DMS114 treated with DMSO at 0.1 percent for 48 hours (cell line): ENCODE measurements at regions not wholly inside any gene's neighbourhood (a gene's known extent, or its start where the extent isn't known, plus 50 kb on each side); places are given as distances from the start of the nearest gene placed in this dataset.
"Not testable (repeated sequence)": the region's sequence is repeated elsewhere in the genome, so short reads cannot be mapped to it uniquely, and the experiment has no call there.

Experiments
- DNase-seq: peaks from one replicate; lab custom pipeline; 2025; ENCODE audit not compliant: unreplicated experiment; lab: John Stamatoyannopoulos, UW

DNA sequence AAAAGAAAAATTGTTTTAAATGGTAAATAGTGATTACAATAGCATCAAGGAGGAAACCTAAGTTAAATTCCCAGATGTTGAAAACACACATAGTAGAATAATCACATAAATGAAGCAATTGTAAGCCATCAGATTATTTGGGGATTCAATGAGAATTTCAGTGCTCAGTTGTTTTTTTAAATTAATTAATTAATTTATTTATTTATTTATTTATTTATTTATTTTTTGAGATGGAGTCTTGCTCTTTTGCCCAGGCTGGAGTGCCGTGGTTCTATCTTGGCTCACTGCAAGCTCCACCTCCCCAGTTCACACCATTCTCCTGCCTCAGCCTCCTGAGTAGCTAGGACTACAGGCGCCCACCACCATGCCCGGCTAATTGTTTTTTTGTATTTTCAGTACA lies 262.8 kb upstream of the SMIM21 start:
- not testable (repeated sequence) for DNase-seq

DNA sequence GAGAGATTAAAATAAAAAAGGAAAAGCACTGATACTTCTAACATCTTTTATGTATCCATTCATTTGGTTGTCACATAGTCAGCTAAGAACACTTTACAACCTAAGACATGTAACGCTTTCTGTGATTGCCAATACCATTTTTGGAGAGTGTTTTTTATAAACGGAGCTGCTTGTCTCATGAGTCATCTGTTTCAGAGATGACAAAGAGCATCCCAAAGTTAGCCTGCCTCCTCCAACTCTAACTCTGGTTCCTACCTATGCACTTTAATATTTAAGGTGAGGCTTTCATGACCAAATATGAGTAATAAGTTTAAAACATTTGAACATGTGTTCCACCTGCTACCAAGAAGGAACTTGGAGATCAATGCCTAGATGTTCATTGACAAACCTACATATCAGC lies 260.1 kb upstream of the SMIM21 start:
- no peak for DNase-seq

DNA sequence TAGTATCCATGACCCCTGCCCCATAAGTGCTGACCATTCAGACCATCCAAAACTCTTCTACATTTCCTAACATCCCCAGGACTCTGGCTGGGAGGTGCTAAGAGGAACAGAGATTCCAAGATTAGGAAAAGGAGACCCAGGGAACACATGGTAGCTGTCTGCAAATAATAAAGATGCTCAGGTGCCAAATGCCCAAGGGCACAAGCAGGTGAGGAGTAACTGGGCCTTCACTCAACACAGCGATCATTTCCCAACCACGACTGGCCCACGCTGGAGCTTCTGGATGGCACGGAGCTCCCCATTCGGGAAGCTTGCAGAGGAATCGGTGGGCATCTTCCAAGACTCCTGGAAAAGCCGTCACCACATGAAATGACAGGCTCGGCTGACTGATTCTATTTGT lies 255.9 kb upstream of the SMIM21 start:
- DNase-seq, result no peak

DNA sequence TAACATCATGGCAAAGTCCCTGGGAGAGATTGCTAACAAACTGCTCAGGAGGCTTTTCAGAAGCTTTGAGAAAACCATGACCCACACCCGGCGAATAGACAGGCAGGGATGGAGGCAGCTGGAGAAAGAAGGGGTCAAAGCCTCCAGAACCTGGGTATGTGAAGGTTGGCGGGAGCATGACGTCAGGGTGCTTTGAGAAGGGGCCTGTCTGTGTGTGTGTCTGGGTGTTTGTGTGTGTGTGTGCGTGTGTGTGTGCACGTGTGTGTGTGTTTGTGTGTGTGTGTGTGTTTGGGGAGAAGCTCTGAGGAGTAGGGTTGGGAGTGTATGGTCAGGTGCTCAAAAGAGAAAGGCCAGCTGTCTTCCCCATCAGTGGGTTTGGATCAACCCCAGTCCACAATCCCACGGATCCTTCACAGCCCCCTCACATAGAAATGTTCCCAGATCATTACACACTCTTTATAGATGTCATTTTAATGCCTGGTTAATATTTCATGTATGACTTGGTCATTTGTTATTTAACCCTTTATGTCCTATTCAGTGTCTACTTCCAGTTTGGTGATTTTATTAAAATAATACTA lies 254.1 kb upstream of the SMIM21 start:
- DNase-seq, result no peak

DNA sequence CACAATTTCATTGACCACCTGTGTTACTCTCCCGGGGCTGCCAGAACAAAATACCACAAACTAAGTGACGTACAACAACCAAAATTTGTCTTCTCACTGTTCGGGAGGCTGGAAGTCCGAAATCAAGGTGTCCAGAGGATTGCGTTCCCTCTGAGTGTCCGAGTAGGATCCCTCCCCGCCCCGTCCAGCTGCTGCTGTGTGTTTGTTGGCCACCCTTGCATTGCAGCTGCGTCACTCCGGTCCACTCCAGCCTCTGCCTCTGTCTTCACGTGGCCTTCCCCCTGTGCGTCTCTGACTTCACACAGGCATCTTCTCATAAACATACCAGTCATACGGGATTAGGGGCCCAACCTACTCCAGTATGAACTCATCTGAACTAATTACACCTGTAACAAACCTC lies 251.8 kb upstream of the SMIM21 start:
- no peak for DNase-seq

DNA sequence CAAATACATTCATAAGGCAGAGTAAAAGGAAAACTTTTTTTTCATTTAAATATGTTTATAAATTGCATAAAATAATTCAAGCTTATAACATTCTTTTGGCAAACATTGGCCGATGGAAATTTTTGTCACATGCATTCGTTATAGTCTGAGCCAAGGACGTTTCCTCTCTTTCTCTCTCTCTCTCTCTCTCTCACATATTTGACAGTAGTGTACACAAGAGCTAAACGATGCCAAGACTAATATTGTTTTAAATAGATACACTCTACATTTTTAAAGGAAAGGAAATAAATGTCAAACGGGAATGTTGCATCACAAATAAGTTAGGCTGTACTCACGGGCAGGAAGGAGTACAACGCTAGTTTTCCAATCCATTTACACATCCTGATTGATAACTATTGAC lies 251.1 kb upstream of the SMIM21 start:
- DNase-seq, result no peak

DNA sequence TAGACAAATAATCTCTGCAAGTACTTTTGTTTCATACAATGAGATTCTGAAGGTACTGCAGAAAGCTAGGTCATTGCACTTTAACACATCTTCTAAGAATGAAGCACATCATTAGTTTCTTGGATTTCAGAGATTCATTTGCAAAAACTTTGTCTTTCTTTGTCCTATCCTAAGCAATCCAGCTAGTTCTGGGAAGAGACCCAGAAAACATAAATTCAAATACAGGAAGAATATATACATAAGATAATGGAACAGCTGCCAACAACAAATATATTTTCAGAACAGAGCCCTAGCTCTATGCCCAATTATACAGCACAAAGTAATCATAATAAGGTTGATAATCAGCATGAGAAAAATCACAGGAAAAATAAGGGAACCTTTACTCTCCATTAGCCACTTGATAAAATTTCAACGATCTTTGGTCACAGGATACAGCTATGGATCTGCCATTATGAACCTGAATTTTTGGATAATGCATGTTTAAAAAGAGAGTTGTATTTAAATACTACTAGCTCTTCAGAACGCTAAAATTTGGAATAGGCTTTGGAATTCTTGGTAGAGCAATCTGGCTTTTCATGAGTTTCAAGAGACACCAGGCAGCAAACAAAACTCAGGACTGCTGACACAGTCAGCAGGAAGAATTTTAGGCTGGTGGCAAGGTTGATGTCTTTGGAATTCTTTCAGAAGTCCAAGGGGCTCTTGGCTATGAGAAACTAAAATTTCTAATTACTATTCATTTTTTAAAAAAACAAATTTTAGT lies 250.4 kb upstream of the SMIM21 start:
- no peak for DNase-seq

DNA sequence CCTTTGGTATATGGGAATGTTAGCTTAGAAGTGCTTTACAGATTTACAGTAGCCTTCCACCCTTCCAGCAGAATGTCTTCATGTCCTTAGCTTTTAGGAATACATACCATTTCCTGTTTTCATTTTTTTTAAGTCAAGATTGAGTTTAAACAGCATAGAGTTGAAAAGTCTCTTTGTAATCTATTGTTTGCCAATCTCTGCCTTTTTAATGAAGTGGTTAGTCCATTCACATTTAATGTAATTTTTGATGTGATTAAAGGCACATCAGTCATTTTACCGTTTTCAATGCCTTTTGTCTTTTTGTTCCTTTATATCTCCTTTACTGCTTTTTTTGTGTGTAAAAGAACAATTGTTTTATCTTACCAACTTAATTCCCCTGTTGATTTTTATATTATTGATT lies 233.4 kb upstream of the SMIM21 start:
- DNase-seq, result no peak

DNA sequence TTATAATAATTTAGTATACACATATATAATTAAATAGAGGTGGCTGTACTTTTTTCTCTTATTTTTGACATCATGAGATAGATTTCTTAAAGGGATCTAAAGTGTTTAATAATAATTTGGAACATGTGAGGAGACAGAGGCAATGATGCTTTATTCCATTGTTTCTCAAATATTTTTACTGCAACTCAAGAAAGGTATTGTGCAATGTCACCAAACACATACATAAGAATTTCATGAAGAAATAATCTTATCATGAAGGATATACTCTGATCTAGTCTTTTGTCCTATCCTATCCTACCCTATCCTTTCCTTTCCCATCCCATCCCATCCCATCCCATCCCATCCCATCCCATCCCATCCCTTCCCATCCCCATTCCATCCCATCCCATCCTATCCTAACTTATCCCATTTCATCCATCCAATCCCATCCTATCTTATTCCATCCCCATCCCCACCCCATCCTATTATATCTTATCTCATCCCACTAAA lies 232.1 kb upstream of the SMIM21 start:
- DNase-seq, result no peak

DNA sequence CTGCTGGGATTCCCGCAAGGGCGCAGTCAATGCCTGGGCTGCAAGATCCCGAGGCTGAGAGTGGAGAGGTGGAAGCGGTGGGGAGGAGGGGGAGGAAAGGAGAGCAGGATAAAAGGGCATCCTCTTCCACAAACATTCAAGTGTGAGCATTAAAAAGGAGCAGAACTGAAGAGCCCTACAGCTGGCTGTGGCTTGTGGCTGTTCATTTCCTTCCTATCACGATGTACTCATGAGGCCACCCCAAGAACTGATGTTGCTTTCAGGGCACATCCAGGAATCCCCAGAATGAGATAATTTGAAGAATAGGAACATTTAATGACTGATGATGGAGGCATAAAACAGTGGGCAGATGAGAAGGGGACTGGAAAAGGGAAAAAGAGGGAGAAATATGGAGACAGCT lies 230.8 kb upstream of the SMIM21 start:
- no peak for DNase-seq

DNA sequence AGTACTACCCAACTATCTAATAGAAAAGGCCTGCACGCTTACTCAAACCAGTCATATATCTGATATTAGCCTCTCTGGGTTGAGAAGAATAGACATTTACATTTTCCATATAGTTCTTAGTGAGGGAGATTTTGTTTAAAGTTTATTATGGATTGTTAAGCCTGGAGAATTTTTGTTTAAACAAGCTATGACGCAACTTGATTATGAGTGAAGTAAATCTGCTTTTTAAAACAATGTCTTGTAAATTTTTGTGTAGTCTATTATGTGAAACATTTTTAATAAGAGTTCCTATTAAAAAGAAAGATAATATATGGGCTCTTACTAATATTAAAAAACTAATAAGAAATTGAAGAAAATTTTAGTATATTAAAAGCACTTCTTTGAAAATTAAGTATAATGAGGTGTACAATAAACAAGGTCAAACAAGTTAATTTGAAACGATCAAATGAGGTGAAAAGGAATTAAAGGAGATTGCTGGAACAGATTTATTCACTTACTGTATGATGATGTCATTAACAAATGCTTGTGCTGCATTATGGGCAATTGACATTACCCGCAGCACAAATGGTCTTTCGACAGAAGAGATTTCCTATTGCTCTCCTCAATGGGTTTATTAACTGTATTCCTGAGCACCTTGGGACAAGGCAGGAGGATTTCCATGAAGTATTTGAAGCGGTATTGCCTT lies 229.2 kb upstream of the SMIM21 start:
- no peak for DNase-seq

DNA sequence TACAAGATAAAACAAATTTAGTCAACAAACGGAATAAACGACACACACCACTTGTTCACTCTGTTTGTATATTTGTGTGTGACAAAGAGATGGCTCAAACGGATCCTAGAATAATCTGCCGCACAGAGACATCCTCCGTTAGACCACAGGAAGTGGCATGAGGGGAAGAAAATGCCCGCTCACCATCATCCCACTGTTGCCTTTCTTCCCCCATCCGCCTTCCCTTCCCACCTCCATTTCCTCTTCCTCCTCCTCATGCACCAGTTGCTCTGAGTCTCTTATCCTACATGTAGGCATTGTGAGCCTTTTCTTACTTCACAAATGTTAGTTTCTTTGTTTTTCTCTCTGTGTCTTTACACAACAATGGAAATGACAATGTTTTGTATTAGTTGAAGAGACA lies 228.5 kb upstream of the SMIM21 start:
- no peak for DNase-seq

DNA sequence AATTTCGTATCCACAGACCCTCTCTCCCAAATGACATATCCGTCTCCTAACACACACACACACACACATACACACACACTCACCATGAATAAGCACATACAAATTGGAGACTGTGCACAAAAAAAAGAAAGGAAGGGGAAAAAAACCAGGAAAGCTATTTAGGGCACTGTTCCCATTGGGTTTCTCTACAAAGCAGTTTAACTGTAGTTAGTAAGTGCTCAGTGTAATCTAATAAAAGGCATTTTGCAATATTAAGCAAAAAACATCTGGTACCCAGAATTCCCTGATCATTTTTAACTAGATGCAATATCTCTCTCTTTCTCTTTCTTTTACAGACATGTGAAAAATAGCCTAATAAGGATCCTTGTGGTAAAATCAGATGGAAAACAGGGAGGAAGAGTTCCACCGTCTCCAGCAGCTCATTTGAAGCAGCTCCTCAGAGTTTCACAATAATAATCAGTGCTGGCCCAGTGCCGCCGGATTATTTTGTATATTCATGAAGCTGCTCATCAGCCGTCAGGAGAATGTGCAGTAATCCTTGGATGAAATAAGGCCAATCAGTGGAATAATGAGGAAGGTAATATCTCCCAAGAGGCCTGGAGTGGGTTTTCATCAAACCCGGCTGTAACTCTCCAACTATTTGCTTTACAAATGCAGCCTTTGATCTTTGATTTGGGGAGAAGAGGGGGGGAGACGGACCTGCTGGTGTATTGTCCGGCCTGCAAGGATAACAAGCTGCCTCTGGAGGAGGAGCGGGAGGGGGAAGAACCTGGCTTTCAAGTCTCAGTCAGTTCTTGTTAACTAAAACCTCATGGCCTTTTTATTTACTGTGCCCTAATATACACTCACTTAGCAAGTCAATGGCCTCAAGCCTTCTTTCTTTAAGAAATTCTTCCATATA lies 227.6 kb upstream of the SMIM21 start:
- no peak for DNase-seq

DNA sequence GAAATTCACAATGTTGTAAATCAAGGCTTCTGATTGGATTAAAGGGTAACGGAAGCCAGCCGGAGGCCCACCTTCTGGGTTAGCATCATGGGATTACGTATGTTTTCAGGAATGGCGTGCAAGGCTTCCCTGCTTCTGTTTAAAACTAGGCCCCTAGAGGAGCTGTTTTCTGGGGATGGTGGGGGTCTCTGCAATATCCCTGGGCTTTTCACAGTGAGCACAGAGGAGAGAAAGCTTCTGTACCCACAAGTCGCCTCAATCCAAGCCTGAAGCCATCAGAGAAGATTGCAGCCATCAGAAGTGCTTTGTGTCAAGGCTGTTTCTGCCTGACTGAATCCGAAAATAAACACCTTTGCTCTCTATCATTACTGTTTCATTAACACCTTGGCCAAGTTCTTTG lies 226.9 kb upstream of the SMIM21 start:
- no peak for DNase-seq

DNA sequence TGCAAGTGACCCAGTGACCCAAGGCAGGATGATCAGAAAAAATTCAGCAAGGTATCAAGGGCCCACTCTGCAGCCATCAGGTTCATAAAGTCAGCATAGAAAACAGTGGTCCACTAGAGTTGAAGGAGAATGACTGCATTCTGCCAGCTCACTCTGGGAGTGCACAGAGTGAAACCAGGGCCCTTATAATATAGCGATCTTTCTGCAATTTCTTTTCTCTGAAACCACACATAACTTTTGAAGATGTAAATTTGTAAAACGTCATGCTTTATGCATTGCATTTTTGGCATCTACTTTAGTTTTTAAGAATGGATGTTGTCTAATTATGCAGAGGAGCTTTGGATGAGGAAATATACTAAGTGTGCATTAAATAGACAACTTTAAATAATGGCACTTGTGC lies 225.0 kb upstream of the SMIM21 start:
- no peak for DNase-seq

DNA sequence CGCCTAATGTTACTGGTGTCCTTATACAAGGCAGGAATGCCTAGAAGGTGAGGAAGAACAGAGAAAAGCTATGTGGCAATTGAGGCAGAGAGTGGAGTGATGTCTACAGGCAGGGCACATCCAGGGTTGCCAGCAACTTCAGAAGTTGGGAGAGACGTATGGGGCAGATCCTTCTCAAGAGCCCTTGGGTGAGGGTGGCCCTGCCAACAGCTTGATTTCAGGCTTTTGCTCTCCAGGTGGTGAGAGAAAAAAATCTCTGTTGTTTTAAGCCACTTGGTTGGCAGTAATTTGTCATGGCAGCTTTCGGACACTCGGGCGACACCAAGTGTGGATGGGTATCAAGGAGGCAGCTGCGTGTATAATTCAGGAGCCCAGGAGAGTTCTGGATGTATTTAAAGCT lies 217.4 kb upstream of the SMIM21 start:
- DNase-seq, result no peak

DNA sequence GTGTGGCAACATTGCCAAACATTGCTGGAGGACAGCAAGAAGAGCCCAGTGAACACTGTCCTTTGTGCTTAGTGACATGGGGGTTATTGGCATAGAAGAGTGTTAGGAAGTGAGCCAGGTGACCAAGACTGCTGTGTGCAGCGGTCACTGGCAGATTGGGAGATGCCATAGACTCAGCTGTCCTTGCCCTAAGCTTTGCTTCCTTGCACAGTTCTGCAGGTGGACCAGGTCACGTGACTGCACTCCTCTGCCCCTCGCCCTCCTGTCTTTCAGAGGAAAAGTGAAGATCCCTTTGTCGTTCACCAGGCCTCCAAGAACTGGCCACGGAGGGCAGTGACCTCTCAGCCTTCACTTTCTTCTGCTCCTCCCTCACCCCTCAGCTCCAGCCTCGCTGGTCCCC lies 215.6 kb upstream of the SMIM21 start:
- DNase-seq, result no peak

DNA sequence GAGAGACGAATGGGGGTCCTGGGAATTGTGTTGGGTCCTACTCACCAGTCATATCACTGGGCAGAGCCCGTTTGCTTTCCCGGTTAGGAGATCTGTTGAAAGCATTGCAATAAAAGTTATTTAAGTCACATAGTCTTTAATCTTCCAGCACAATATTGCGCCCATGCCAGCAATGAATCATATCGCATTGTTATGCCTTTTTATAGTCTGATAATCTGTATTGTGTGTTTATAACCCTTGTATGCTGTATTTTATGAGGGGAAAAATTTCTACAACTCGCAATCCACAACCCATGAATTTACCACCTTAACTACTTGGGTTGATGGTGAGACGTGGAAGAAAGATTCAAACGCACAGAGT lies 211.9 kb upstream of the SMIM21 start:
- no peak for DNase-seq

DNA sequence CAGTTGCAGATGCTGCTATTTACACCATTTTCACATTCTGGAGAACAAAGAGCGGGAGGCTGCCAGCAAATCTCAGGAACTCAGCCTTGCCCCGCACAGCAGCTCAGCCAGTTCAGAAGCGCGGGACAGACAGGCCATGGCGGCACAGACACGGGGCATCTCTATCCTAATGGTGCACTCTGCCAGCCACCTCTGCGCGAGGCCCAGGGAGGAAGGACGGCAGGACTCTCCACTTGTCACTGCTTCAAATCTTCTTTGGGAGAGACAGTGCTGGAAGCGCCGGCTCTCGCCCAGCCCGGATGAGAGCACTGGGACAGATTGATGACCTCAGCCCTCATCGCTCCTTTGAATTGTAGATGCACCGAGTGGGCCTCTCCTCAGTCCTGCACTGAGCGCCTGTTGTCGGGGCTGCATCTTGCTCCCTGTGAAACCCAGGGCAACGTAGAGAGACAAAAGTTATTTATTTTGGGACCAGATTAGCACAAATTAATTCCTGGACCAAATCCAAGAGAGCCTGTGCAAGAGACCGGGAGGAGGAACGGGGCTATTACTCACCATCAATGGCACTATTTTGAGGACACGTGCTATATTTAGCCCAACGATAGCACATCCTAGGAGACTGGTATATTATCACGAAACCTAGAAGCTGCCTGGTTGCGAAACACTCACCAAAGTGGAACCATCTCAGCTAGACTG lies 211.4 kb upstream of the SMIM21 start:
- DNase-seq, result no peak

DNA sequence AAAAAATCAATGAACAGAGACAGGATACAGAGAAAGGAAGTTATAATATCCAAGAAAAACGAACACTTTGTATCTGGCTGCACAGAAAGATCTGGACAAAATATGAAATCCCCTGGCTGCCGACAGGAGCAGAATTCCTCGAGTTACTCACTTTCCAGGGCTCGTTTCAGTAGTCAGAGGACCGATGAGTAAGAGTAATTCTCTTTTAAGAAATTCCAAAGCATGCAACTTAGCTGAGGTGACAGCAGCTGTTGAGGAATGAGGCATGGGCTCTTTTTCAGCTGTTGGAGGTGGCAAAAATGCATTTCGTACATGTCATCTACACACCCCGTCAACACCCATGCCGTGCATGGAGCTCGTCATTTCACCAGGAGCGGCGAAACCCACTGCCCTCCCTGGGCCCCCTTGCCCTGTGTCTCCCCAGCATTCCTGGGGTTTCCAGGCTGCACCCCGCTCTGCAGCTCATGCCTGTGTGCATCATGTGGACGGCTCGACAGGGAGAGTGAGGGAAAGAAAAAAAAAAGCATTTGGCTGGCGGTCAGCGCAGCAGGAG lies 210.8 kb upstream of the SMIM21 start:
- DNase-seq, result no peak

DNA sequence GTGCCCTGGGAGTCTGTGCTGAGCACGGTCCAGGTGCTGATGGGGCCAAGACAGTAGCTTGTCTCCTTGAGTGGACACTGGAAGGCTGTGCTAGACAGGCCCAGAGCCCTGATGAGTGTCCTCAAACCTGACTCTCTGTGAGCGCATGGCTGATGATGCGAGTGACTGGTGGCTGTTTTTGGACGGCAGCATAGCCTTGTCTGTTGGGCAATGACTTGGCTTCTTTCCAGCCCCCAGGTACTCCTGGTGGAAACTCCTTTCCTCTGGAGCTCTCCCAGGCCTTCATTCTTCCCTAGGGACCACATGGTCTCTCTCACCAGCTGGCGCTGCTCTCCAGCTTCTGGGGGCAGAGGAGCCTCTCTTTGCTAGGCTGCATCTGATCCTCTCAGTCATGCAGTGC lies 207.6 kb upstream of the SMIM21 start:
- no peak for DNase-seq
